Smooth muscle cell (in vitro differentiated cells): ENCODE measurements at regions not wholly inside any gene's neighbourhood (a gene's known extent, or its start where the extent isn't known, plus 50 kb on each side); places are given as distances from the start of the nearest gene placed in this dataset.

ENCODE experiments used
- DNase-seq: peaks from one replicate; lab custom pipeline; 2025; ENCODE audit not compliant: unreplicated experiment; lab: John Stamatoyannopoulos, UW
- H2AFZ ChIP-seq: fragments of 200-600 bp; sonication (generic); 2 replicates; pipeline ENCODE4 v1.6.0; 2016; ENCODE audit warnings: antibody characterized with exemption, low read depth, mild to moderate bottlenecking
- H3F3A ChIP-seq: fragments of 200-600 bp; sonication (generic); 2 replicates; pipeline ENCODE4 v1.6.0; 2017; ENCODE audit warnings: antibody characterized with exemption, low read depth
- H3K27ac ChIP-seq: fragments of 200-600 bp; sonication (generic); 2 replicates; pipeline ENCODE4 v1.5.1; 2016; ENCODE audit warnings: low read depth, mild to moderate bottlenecking
- H3K27me3 ChIP-seq: fragments of 200-600 bp; sonication (generic); 2 replicates; pipeline ENCODE4 v1.6.1; 2016; ENCODE audit warnings: low read depth, mild to moderate bottlenecking
- H3K36me3 ChIP-seq: fragments of 200-600 bp; sonication (generic); 2 replicates; pipeline ENCODE4 v1.5.1; 2016; ENCODE audit warnings: low read depth
- H3K4me1 ChIP-seq: fragments of 200-600 bp; sonication (generic); 2 replicates; pipeline ENCODE4 v1.5.1; 2016; ENCODE audit warnings: low read depth
- H3K4me2 ChIP-seq: fragments of 200-600 bp; sonication (generic); 2 replicates; pipeline ENCODE4 v1.6.0; 2016; ENCODE audit warnings: mild to moderate bottlenecking
- H3K4me3 ChIP-seq: fragments of 200-600 bp; sonication (generic); 2 replicates; pipeline ENCODE4 v1.5.1; 2016; ENCODE audit warnings: mild to moderate bottlenecking
- H3K79me2 ChIP-seq: fragments of 200-600 bp; sonication (generic); 2 replicates; pipeline ENCODE4 v1.6.0; 2016; ENCODE audit warnings: low read depth, mild to moderate bottlenecking
- H3K9ac ChIP-seq: fragments of 200-600 bp; sonication (generic); 2 replicates; pipeline ENCODE4 v1.6.0; 2016; ENCODE audit warnings: low read depth
- H3K9me3 ChIP-seq: fragments of 200-600 bp; sonication (generic); replicated peaks from 2 replicates; pipeline ENCODE4 v1.5.1; 2016; ENCODE audit warnings: low read depth
- H4K20me1 ChIP-seq: fragments of 200-600 bp; sonication (generic); 2 replicates; pipeline ENCODE4 v1.6.0; 2016; ENCODE audit warnings: low read depth
- CTCF ChIP-seq: fragments of 200-600 bp; sonication (generic); IDR thresholded peaks from 2 replicates; pipeline ENCODE4 v1.5.1; 2017; ENCODE audit warnings: borderline replicate concordance, mild to moderate bottlenecking, antibody characterized with exemption; ENCODE audit not compliant: insufficient read depth, poor library complexity, severe bottlenecking
- WGBS: methylation state at CpG from one replicate; pipeline ENCODE4 v1.1.7; 2016; ENCODE audit warnings: low lambda C conversion rate; 5-methylcytosine and 5-hydroxymethylcytosine counted together

- H3K4me3 ChIP-seq: no peak overlapping the region
- no peak for DNase-seq
- no peaks in the 10 kb centered on the region for H3K36me3 ChIP-seq
- no peak overlapping the region for H3K4me2 ChIP-seq
- 76% methylated on average over 4 of the region's 4 CpGs for WGBS
- no peaks in the 10 kb centered on the region for H3K27me3 ChIP-seq
- H3F3A ChIP-seq: no peaks in the 10 kb centered on the region
- H3K4me1 ChIP-seq: no peaks in the 10 kb centered on the region
- no peak overlapping the region for H3K9ac ChIP-seq
- no peaks in the 10 kb centered on the region for H3K79me2 ChIP-seq
- no peaks in the 10 kb centered on the region for H3K9me3 ChIP-seq
- no peak overlapping the region for H3K27ac ChIP-seq
- TF ChIP-seq CTCF: no peak
- no peaks in the 10 kb centered on the region for H4K20me1 ChIP-seq
- H2AFZ ChIP-seq: no peak overlapping the region
Measured at GRCh38 chr10:10517866-10518265, 499.8 kb upstream of the CELF2 start.

GRCh38 chr10:10519674-10520073 is 498.0 kb upstream of the CELF2 start:
- H2AFZ ChIP-seq: no peak overlapping the region
- 93% methylated on average over 3 of the region's 3 CpGs for WGBS

GRCh38 chr10:10520491-10521385 is 496.9 kb upstream of the CELF2 start:
- TF ChIP-seq CTCF: no peak
- Histone ChIP-seq H3K36me3 (no peaks in the 10 kb centered on the region), H3K4me2 (no peak overlapping the region), H3K4me1 (no peaks in the 10 kb centered on the region), H3K9ac (no peak overlapping the region), H3K27ac (no peak overlapping the region), H3K27me3 (no peaks in the 10 kb centered on the region), H3K79me2 (no peaks in the 10 kb centered on the region), H3F3A (no peaks in the 10 kb centered on the region), H3K9me3 (no peaks in the 10 kb centered on the region), H4K20me1 (no peaks in the 10 kb centered on the region), H2AFZ (no peak overlapping the region), H3K4me3 (no peak overlapping the region)
- DNase-seq: no peak
- 88% methylated on average over 12 of the region's 12 CpGs for WGBS

More at GRCh38 chr10:10519674-10520073, 498.0 kb upstream of the CELF2 start:
- Histone ChIP-seq H3K4me3 (no peak overlapping the region), H3K27ac (no peak overlapping the region), H3K9ac (no peak overlapping the region), H3K4me1 (no peaks in the 10 kb centered on the region), H4K20me1 (no peaks in the 10 kb centered on the region), H3K79me2 (no peaks in the 10 kb centered on the region), H3K4me2 (no peak overlapping the region), H3K36me3 (no peaks in the 10 kb centered on the region), H3K9me3 (no peaks in the 10 kb centered on the region), H3F3A (no peaks in the 10 kb centered on the region), H3K27me3 (no peaks in the 10 kb centered on the region)
- no peak for TF ChIP-seq CTCF
- DNase-seq: no peak

GRCh38 chr10:10526846-10527245 is 490.8 kb upstream of the CELF2 start:
- Histone ChIP-seq H3K4me1 (peaks cover 3% of the 10 kb centered on the region), H3K4me3 (no peak overlapping the region), H3K9ac (no peak overlapping the region), H3K9me3 (no peaks in the 10 kb centered on the region), H3K27me3 (no peaks in the 10 kb centered on the region), H3K27ac (no peak overlapping the region), H4K20me1 (no peaks in the 10 kb centered on the region), H3K36me3 (no peaks in the 10 kb centered on the region), H2AFZ (no peak overlapping the region), H3K4me2 (no peak overlapping the region), H3F3A (peaks cover 4% of the 10 kb centered on the region), H3K79me2 (no peaks in the 10 kb centered on the region)
- DNase-seq: no peak
- TF ChIP-seq CTCF: no peak
- 74% methylated on average over 5 of the region's 5 CpGs for WGBS
